Embryonic facial prominence (tissue), 1 donor: ENCODE measurements at regions not wholly inside any gene's neighbourhood (a gene's known extent, or its start where the extent isn't known, plus 50 kb on each side); places are given as distances from the start of the nearest gene placed in this dataset.

Experiments used
- DNase-seq: peaks from one replicate; pipeline ENCODE4 v3.0.0-alpha.2; 2016; ENCODE audit errors: extremely low spot score

- no peak for DNase-seq
Observed at GRCh38 chr4:173703021-173703420, 173.0 kb upstream of the HAND2 start.

DNA sequence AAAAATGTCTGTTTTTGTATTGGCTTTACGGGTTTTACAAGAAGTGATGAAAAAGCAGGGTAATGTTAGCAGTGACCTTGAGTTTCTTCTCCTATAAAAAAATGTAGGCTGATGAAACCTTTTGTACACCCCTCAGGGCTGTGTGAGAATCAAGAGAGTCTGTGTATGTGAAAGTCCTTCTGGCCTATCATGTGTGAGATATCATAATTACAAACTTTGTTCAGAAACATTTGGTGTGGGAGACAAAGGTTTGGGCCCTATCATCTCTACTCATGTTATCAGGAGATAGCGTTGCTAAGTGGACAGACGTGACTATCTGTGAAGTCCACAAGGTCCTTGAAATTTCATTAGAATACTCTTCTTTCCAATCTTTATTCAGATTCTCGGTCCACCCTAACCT is 170.6 kb upstream of the HAND2 start:
- no peak for DNase-seq

DNA sequence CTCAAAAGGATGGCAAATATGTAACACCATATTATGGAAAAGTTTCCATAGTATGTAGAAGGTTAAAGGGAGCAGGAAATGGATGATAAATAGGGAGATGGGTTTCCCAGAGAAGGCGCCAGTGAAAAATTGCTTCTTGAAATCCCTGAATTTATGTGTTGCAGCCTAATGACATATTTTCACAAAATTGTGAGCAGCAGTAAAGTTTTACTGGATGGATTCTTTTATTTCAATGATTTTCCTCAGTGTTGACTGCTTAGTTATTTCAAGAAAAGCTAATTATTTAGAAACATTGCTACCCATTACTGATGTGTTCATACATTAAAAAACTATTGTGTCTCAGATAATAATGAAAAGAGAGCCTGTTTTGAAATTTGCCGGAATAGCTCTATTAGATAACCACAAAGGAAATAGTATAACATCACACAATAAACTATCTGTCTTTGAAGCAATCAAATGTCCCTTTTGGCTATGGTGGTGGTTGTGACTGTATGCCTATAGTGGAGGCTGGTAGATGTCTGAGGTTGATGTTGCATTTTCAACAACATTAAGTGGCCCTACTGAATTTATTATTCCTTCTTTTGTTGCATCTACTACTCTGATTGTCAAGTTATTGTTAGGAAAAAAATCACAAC is 169.9 kb upstream of the HAND2 start:
- DNase-seq = no peak

GRCh38 chr4:173698557-173699262 is 168.7 kb upstream of the HAND2 start:
- no peak for DNase-seq

- no peak for DNase-seq
Observed at GRCh38 chr4:173697840-173698239, 167.8 kb upstream of the HAND2 start.

GRCh38 chr4:173696551-173696950 is 166.5 kb upstream of the HAND2 start:
- no peak for DNase-seq

- DNase-seq = no peak
Observed at GRCh38 chr4:173696011-173696410, 166.0 kb upstream of the HAND2 start.

DNA sequence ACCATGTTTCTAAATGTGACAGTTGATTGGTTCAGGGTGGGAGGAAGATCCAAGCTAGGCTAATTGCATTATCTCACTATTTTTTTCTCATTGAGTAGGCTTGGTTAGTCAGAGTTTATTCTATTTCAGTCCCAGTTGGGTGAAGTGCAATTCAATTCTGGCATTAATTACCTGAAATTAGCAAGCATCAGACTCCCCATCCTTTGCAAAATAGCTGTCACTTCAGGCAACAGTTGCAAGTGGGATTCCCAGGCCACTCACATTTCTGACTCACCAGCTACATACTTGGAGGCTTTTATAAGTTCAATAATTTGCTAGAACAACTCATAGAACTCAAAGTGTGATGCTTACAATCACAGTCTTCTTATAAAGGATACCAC is 155.8 kb upstream of the HAND2 start:
- DNase-seq = no peak

DNA sequence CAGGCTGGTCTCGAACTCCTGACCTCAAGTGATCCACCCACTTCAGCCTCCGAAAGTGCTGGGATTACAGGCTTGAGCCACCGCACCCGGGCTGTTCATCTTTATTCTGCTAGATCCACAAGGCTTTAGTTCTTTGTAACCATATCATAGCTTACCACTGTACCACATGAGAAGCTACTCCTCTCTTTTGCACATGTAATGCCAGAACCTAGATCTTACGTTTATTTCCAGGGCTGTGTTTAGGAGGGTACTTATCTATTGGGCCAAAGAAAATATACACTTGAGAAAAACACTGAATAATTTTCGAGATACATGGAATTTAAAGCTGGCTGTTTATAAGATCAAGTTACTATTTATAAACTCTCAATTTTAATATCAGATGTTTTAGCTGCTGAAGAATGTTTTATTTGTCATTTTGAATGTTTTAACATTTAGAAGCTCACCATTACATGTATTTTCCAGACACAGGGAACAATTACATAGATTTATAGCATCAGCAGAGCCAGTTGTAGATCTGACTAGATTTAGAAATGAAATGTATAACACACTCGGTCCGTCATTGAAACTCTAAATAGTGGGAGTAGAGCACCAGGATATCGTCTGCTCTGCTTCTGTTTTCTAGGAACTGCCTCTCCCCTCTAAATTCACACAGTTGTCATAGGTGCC is 155.3 kb upstream of the HAND2 start:
- DNase-seq = no peak

- no peak for DNase-seq
Observed at GRCh38 chr4:173684223-173684622, 154.2 kb upstream of the HAND2 start.

- DNase-seq = no peak
Observed at GRCh38 chr4:173682609-173683008, 152.6 kb upstream of the HAND2 start.

- DNase-seq = no peak
Observed at GRCh38 chr4:173680278-173680677, 150.2 kb upstream of the HAND2 start.

DNA sequence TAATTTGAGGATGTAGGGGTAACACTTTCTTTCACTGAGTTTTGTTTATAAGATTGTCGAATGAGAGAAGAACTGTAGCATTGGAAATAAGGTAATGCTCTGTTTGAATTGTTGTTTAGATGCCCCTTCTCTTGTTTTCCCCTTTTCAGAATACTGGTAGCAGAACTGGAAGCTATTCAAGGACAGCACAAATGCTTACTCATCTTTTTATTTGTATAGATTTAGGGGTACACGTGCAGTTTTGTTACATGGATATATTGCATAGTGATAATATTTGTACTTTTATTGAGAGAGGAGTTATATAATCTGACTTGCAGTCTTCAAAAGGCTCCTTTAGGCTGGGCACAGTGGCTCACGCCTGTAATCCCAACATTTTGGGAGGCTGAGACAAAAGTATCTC is 145.4 kb upstream of the HAND2 start:
- no peak for DNase-seq

- DNase-seq = no peak
Observed at GRCh38 chr4:173669460-173670179, 139.6 kb upstream of the HAND2 start.

- no peak for DNase-seq
Observed at GRCh38 chr4:173661001-173661400, 131.0 kb upstream of the HAND2 start.

- DNase-seq = no peak
Observed at GRCh38 chr4:173656898-173657297, 126.9 kb upstream of the HAND2 start.

DNA sequence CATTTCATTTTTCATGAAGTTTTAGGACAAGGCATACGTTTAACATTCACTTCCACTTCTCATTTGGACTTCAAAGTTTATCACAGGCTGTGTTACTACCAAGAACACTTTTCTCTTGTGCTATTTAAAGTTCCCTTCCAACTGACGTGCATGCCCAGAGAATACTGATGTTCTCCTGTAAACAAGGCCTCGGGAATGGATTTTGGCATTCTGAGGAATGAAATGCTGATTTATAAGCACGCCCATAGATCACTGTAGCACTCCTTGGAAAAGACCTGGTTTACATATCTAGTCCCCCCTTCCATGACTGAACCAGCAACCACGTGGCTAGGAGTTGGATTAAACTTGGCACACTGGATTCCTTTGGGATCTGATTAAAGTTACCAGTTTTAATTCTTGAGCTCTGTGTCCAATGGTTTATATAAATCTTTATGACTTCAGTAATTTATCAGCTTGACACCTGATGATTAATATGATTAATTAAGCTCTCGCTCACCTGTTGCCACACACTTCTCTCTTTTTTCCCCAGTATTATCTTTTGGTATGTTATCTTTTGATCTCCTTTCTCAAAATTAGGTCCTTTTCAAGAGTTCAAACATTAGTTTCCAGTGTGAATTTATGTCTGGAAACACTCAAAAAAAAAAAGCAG is 122.4 kb upstream of the HAND2 start:
- DNase-seq = no peak

DNA sequence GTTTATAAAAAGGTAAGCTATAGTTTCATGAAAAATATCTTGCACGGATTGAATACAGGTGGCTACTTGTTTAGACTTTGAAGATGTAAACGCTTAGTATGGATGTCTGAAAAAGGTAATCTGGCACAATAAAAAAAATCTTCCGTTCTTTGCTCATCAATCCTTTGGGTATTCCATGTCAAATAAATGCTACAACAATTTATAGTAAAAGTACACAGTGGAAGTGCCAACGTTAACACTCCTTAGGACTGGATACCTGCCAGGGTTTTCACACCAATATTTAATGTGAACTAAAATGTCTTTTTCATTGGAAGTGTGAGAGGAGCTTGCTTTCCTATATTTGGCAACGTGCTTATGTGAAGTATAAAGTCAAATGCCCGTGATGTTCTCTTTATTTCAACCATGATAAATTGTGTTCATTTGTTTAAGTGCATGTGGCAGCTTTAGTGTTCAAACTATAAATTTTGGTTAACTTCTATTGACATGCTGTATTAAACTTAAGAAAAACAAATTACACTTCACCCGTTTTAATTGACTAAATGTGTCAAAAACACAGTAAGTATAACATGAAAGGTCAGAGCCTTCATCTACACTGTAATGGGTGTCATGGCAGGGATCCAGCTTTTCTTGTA is 121.7 kb upstream of the HAND2 start:
- no peak for DNase-seq

GRCh38 chr4:173647902-173648301 is 117.9 kb upstream of the HAND2 start:
- no peak for DNase-seq

GRCh38 chr4:173642509-173642908 is 112.5 kb upstream of the HAND2 start:
- DNase-seq = no peak

DNA sequence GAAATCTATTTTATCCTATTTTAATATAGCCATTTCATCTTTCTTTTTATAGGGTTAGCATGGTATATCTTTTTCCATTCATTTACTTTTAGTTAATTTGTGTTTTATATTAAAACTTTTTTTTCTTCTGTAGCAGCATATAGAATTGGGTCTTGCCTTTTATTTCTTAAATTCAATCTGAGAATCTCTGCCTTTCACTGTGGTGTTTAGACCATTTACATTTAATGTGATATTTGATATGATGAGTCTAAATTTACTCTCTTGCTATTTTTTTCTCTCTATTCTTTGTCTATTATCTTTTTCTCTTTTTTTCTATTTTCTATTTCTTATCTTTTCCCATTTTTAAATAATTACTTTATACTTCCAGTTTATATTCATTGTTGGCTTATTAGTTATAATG is 105.4 kb upstream of the HAND2 start:
- DNase-seq = no peak

DNA sequence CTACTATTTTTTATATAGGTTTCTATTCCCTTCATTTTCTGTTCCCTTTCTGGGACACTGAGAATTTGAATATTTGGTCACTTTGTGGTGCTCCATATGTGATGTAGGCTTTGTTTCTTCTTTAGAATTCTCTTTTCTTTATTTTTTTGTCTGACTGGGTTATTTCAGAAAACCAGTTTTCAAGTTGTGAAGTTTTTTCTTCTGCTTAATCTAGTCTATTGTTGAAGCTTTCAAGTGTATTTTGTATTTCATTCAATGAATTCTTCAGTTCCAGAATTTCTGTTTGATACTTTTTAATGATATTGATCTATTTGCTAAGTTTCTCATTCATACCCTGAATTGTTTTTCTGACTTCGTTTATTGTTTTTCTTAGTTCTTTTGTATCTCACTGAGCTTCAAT is 96.2 kb upstream of the HAND2 start:
- DNase-seq = no peak
